ENCODE measurements at regions not wholly inside any gene's neighbourhood (a gene's known extent, or its start where the extent isn't known, plus 50 kb on each side); places are given as distances from the start of the nearest gene placed in this dataset.

DNA sequence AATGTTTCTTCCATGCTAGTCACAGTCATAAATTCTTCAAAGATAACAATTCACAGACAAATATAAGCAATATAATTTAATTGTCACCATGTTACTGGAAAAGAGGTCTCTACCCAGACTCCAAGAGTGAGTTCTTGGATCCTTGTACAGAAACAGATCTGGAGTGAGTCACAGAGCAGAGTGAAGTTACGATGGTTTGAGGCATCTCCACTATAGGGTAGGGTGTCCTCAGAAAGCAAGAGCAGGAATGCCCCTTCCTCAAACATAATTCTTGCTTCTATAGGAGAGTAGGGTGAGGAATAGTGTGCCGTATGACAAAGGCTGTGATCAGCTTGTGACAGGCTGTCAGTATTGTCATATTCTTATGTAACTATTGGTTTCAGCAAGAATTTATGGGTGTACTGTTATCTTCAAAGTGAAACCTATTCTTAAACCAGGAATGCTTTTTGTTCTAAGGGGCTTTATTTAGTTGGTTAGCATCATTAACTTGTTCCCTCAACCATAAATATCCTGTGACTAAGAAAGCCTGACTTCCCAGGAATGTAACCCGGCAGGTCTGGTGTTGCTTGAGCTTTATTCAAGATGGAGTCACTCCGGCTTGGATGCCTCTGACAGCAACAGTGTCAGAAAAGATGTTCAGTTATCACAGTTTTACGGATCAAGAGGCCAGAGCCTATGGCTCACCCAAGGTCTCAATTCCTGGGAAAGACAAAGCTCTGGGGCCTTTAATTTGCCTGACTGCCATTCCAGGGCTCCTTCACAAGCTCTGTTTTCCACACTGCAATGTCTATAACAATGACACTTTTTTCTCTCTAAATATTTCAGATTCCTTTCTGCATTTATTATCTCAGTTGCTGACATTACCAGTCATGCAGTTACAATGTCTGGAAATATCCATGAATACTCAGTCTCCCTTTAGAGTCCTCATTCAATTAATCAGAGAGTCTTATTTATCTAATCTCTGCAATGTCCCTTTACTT is 298.6 kb downstream of the C6orf118 start:
- H3K27ac ChIP-seq: no peak overlapping the region
- in situ Hi-C loops (cut with MboI; ENCODE audit: low pct_unique_long_range_greater_than_20kb in 2 of 9, low sequenced_read_pairs in 9 of 9, unreplicated experiment in 9 of 9): no loop called here
- no peak for ATAC-seq (replicated peaks in 6 of 8)
- 8 to 100% (median 88%) methylated on average over 1 to 5 of the region's 5 CpGs for WGBS, 10 experiments
- no peak overlapping the region for H3K4me3 ChIP-seq
- peaks cover 2 to 11% of the 10 kb centered on the region in 2 donors for H3K4me1 ChIP-seq (replicated peaks in 1 of 2)

GRCh38 chr6:165008971-165009370 is 300.4 kb downstream of the C6orf118 start:
- H3K27ac ChIP-seq: no peak overlapping the region
- 0 to 97% (median 64%) methylated on average over 1 to 4 of the region's 4 CpGs; no CpG with 5 or more reads in 2 of the 10 experiments for WGBS, 10 experiments
- H3K4me3 ChIP-seq: no peak overlapping the region
- in situ Hi-C loops (cut with MboI; ENCODE audit: low pct_unique_long_range_greater_than_20kb in 2 of 9, low sequenced_read_pairs in 9 of 9, unreplicated experiment in 9 of 9): no loop called here
- no peaks in the 10 kb centered on the region for H3K4me1 ChIP-seq (replicated peaks in 1 of 2)
- ATAC-seq (replicated peaks in 6 of 8): peak in 1 of 8 experiments; percentile 23

DNA sequence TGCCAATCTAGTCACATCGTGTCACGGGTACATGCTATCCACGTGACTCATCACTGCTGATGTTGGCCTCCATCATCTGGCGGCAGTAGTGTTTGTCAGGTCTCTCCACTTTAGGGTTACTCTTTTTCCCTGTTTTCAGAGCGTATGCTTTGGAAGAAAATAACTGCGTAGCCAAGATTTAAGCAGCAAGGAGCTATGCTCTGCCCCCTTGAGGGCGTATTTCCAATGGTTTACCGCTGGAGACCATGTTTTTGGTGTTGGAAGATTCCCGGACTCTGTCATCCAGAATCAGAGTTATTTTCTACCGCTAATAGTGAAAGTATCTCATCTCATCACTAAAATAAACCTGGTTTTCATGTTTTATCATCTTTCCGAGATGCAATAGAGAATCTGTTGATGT is 306.5 kb downstream of the C6orf118 start:
- WGBS, 10 experiments: 64 to 100% (median 83%) methylated on average over 3 to 9 of the region's 11 CpGs; no CpG with 5 or more reads in 1 of the 10 experiments
- no peak overlapping the region for H3K27ac ChIP-seq
- ATAC-seq (replicated peaks in 6 of 8): no peak
- in situ Hi-C loops (cut with MboI; ENCODE audit: low pct_unique_long_range_greater_than_20kb in 2 of 9, low sequenced_read_pairs in 9 of 9, unreplicated experiment in 9 of 9): no loop called here
- peaks cover 0 to 8% of the 10 kb centered on the region in 2 donors for H3K4me1 ChIP-seq (replicated peaks in 1 of 2)
- H3K4me3 ChIP-seq: no peak overlapping the region

- Histone ChIP-seq H3K27ac (no peak overlapping the region), H3K4me1 (replicated peaks in 1 of 2) (peaks cover under 1 to 13% of the 10 kb centered on the region in 2 donors), H3K4me3 (no peak overlapping the region)
- in situ Hi-C loops (cut with MboI; ENCODE audit: low pct_unique_long_range_greater_than_20kb in 2 of 9, low sequenced_read_pairs in 9 of 9, unreplicated experiment in 9 of 9): no loop called here
- ATAC-seq (replicated peaks in 6 of 8): no peak
- 51 to 97% (median 91%) methylated on average over 2 to 4 of the region's 4 CpGs; no CpG with 5 or more reads in 1 of the 10 experiments for WGBS, 10 experiments
These were observed 307.0 kb downstream of the C6orf118 start for GRCh38 chr6:165002358-165002757.

GRCh38 chr6:165001502-165002157 is 307.8 kb downstream of the C6orf118 start:
- 41 to 100% (median 83%) methylated on average over 1 to 17 of the region's 33 CpGs; no CpG with 5 or more reads in 2 of the 10 experiments for WGBS, 10 experiments
- ATAC-seq (replicated peaks in 6 of 8): no peak
- Histone ChIP-seq H3K4me3 (no peak overlapping the region), H3K27ac (no peak overlapping the region), H3K4me1 (replicated peaks in 1 of 2) (peaks cover 2 to 18% of the 10 kb centered on the region in 2 donors)
- in situ Hi-C loops (cut with MboI; ENCODE audit: low pct_unique_long_range_greater_than_20kb in 2 of 9, low sequenced_read_pairs in 9 of 9, unreplicated experiment in 9 of 9): no loop called here

GRCh38 chr6:164998297-164998696 is 311.1 kb downstream of the C6orf118 start:
- in situ Hi-C loops (cut with MboI; ENCODE audit: low pct_unique_long_range_greater_than_20kb in 2 of 9, low sequenced_read_pairs in 9 of 9, unreplicated experiment in 9 of 9): no loop called here
- no peak overlapping the region for H3K4me3 ChIP-seq
- peaks cover 2 to 31% of the 10 kb centered on the region in 2 donors for H3K4me1 ChIP-seq (replicated peaks in 1 of 2)
- WGBS, 10 experiments: 40 to 100% (median 89%) methylated on average over 1 to 8 of the region's 8 CpGs; no CpG with 5 or more reads in 1 of the 10 experiments
- ATAC-seq (replicated peaks in 6 of 8): no peak
- H3K27ac ChIP-seq: peak overlapping the region in 1 of 2 donors; percentile 37

GRCh38 chr6:164996838-164997237 is 312.6 kb downstream of the C6orf118 start:
- ATAC-seq (replicated peaks in 6 of 8): peak in 5 of 8 experiments; percentile 93 to 99 (median 99)
- peak overlapping the region in 1 of 2 donors; percentile 5 for H3K27ac ChIP-seq
- H3K4me3 ChIP-seq: no peak overlapping the region
- in situ Hi-C loops (cut with MboI; ENCODE audit: low pct_unique_long_range_greater_than_20kb in 2 of 9, low sequenced_read_pairs in 9 of 9, unreplicated experiment in 9 of 9): no loop called here
- WGBS, 10 experiments: 0 to 53% (median 38%) methylated on average over 1 to 5 of the region's 6 CpGs; no CpG with 5 or more reads in 1 of the 10 experiments
- H3K4me1 ChIP-seq (replicated peaks in 1 of 2): peaks cover 2 to 32% of the 10 kb centered on the region in 2 donors

DNA sequence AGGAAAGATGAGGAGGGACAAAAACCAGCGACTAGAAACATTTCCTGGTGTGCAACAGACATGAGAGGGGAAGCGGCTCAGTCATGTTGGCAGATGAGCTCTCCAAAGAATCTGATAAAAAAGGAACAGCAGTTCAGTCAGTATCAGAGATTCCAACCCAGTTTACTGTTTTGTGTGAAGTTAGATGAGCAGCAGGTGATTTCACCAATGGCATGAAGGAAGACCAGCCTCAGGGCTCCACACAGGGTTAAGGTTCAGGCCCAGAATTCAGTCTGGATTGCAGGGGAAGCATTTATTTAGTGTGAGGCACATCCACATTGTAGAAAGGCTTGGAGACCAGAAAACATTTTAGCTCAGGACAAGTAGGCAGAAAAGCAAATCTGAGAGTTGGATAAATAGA is 317.8 kb downstream of the C6orf118 start:
- Histone ChIP-seq H3K4me1 (replicated peaks in 1 of 2) (peaks cover 0 to 18% of the 10 kb centered on the region in 2 donors), H3K27ac (no peak overlapping the region), H3K4me3 (no peak overlapping the region)
- in situ Hi-C loops (cut with MboI; ENCODE audit: low pct_unique_long_range_greater_than_20kb in 2 of 9, low sequenced_read_pairs in 9 of 9, unreplicated experiment in 9 of 9): no loop called here
- 0 to 92% (median 63%) methylated on average over 1 to 2 of the region's 2 CpGs; no CpG with 5 or more reads in 1 of the 10 experiments for WGBS, 10 experiments
- ATAC-seq (replicated peaks in 6 of 8): peak in 1 of 8 experiments; percentile 9

- no peak overlapping the region for H3K4me3 ChIP-seq
- WGBS, 10 experiments: 28 to 92% (median 85%) methylated on average over 2 of the region's 2 CpGs; no CpG with 5 or more reads in 4 of the 10 experiments
- ATAC-seq (replicated peaks in 6 of 8): no peak
- H3K4me1 ChIP-seq (replicated peaks in 1 of 2): peaks cover 0 to 15% of the 10 kb centered on the region in 2 donors
- no peak overlapping the region for H3K27ac ChIP-seq
- in situ Hi-C loops (cut with MboI; ENCODE audit: low pct_unique_long_range_greater_than_20kb in 2 of 9, low sequenced_read_pairs in 9 of 9, unreplicated experiment in 9 of 9): no loop called here
These were observed 318.5 kb downstream of the C6orf118 start for GRCh38 chr6:164990901-164991300.

DNA sequence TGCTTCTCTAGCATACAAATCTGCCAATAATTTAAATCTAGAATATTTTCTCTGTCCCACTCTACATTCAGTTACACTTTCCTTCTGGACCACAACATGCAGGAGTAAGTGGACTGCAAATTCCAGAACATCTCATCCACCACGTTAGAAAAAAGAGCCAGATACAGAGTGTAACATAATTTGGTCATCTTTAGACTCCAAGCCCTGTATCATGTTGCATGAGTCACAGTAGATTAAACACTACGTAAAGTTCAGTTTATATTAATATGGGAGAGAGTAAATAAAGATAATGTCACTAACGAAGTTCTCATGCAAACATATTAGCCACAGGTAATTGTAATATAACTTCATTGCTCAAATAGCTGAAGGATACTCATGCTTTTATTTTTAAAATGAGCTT is 327.0 kb downstream of the C6orf118 start:
- no peak for ATAC-seq (replicated peaks in 6 of 8)
- H3K4me1 ChIP-seq (replicated peaks in 1 of 2): peaks cover 0 to 5% of the 10 kb centered on the region in 2 donors
- H3K27ac ChIP-seq: no peak overlapping the region
- H3K4me3 ChIP-seq: no peak overlapping the region
- 18 to 100% (median 71%) methylated on average over 1 to 3 of the region's 3 CpGs for WGBS, 10 experiments
- in situ Hi-C loops (cut with MboI; ENCODE audit: low pct_unique_long_range_greater_than_20kb in 2 of 9, low sequenced_read_pairs in 9 of 9, unreplicated experiment in 9 of 9): no loop called here

GRCh38 chr6:164967102-164967501 is 342.3 kb downstream of the C6orf118 start:
- no peak for ATAC-seq (replicated peaks in 6 of 8)
- in situ Hi-C loops (cut with MboI; ENCODE audit: low pct_unique_long_range_greater_than_20kb in 2 of 9, low sequenced_read_pairs in 9 of 9, unreplicated experiment in 9 of 9): no loop called here
- no peak overlapping the region for H3K27ac ChIP-seq
- H3K4me3 ChIP-seq: no peak overlapping the region
- WGBS, 10 experiments: 20 to 83% (median 67%) methylated on average over 1 to 12 of the region's 12 CpGs; no CpG with 5 or more reads in 1 of the 10 experiments
- no peaks in the 10 kb centered on the region for H3K4me1 ChIP-seq (replicated peaks in 1 of 2)

- in situ Hi-C loops (cut with MboI; ENCODE audit: low pct_unique_long_range_greater_than_20kb in 2 of 9, low sequenced_read_pairs in 9 of 9, unreplicated experiment in 9 of 9): no loop called here
- no CpG with 5 or more reads among the region's 1 CpG for WGBS, 10 experiments
- ATAC-seq (replicated peaks in 6 of 8): no peak
- Histone ChIP-seq H3K27ac (no peak overlapping the region), H3K4me3 (no peak overlapping the region), H3K4me1 (replicated peaks in 1 of 2) (no peaks in the 10 kb centered on the region)
These were observed 346.6 kb downstream of the C6orf118 start for GRCh38 chr6:164962805-164963204.

- Histone ChIP-seq H3K4me3 (no peak overlapping the region), H3K27ac (peak overlapping the region in 1 of 2 donors; percentile 36), H3K4me1 (replicated peaks in 1 of 2) (peaks cover 4% of the 10 kb centered on the region in 2 donors)
- ATAC-seq (replicated peaks in 6 of 8): peak in 4 of 8 experiments; percentile 50 to 71 (median 68)
- 0 to 94% (median 33%) methylated on average over 1 to 8 of the region's 8 CpGs; no CpG with 5 or more reads in 1 of the 10 experiments for WGBS, 10 experiments
- in situ Hi-C loops (cut with MboI; ENCODE audit: low pct_unique_long_range_greater_than_20kb in 2 of 9, low sequenced_read_pairs in 9 of 9, unreplicated experiment in 9 of 9): loop anchor here in 1 of 9 experiments (25.0 kb wide), 1 partner anchor 290 kb away; no protein-coding TSS in a partner anchor
These were observed 362.2 kb downstream of the C6orf118 start for GRCh38 chr6:164947164-164947563.
